ENCODE measurements at regions not wholly inside any gene's neighbourhood (a gene's known extent, or its start where the extent isn't known, plus 50 kb on each side); places are given as distances from the start of the nearest gene placed in this dataset.

- POLR2A ChIA-PET = no interaction called here
- peaks cover 5% of the 10 kb centered on the region for H3K9me3 Mint-ChIP-seq
These were observed 694.7 kb downstream of the SLC16A7 start for GRCh38 chr12:60290532-60290931.

GRCh38 chr12:60308366-60308991 lies 712.6 kb downstream of the SLC16A7 start:
- Mint-ChIP-seq H3K27ac (no peak overlapping the region), H3K4me3 (no peak overlapping the region), H3K27me3 (no peaks in the 10 kb centered on the region), H3K36me3 (ENCODE audit: low read depth) (no peaks in the 10 kb centered on the region), H3K4me1 (ENCODE audit: low read depth) (no peaks in the 10 kb centered on the region), H3K9me3 (peaks cover 4% of the 10 kb centered on the region)
- intact Hi-C loops (cut with micrococcal nuclease) = no loop called here
- no peak for DNase-seq
- CTCF ChIA-PET = no interaction called here
- TF ChIP-seq CTCF (IDR thresholded peaks at IDR 0.05) = no peak
- POLR2A ChIA-PET = no interaction called here
- no peak for ATAC-seq

More at GRCh38 chr12:60290532-60290931, 694.7 kb downstream of the SLC16A7 start:
- Mint-ChIP-seq H3K4me3 (no peak overlapping the region), H3K27ac (no peak overlapping the region), H3K4me1 (ENCODE audit: low read depth) (no peaks in the 10 kb centered on the region), H3K36me3 (ENCODE audit: low read depth) (no peaks in the 10 kb centered on the region), H3K27me3 (no peaks in the 10 kb centered on the region)
- CTCF ChIA-PET = no interaction called here
- DNase-seq = no peak
- no peak for ATAC-seq
- intact Hi-C loops (cut with micrococcal nuclease) = no loop called here
- no peak for TF ChIP-seq CTCF (IDR thresholded peaks at IDR 0.05)

GRCh38 chr12:60311940-60312339 lies 716.1 kb downstream of the SLC16A7 start:
- ATAC-seq (no peak), DNase-seq (no peak)
- intact Hi-C loops (cut with micrococcal nuclease) = no loop called here
- Mint-ChIP-seq H3K4me3 (no peak overlapping the region), H3K36me3 (ENCODE audit: low read depth) (no peaks in the 10 kb centered on the region), H3K27me3 (no peaks in the 10 kb centered on the region), H3K27ac (no peak overlapping the region), H3K4me1 (ENCODE audit: low read depth) (no peaks in the 10 kb centered on the region), H3K9me3 (peaks cover 11% of the 10 kb centered on the region)
- CTCF ChIA-PET = no interaction called here
- POLR2A ChIA-PET = no interaction called here
- TF ChIP-seq CTCF (IDR thresholded peaks at IDR 0.05) = no peak

GRCh38 chr12:60317361-60317760 lies 721.5 kb downstream of the SLC16A7 start:
- ChIA-PET CTCF (no interaction called here), POLR2A (no interaction called here)
- H3K36me3 Mint-ChIP-seq (ENCODE audit: low read depth) = no peaks in the 10 kb centered on the region
- H3K27me3 Mint-ChIP-seq = no peaks in the 10 kb centered on the region
- intact Hi-C loops (cut with micrococcal nuclease) = no loop called here
- ATAC-seq (no peak), DNase-seq (no peak)
- no peaks in the 10 kb centered on the region for H3K4me1 Mint-ChIP-seq (ENCODE audit: low read depth)
- H3K27ac Mint-ChIP-seq = no peak overlapping the region
- H3K4me3 Mint-ChIP-seq = no peak overlapping the region
- peaks cover 6% of the 10 kb centered on the region for H3K9me3 Mint-ChIP-seq
- TF ChIP-seq CTCF (IDR thresholded peaks at IDR 0.05) = no peak

GRCh38 chr12:60324746-60325145 lies 728.9 kb downstream of the SLC16A7 start:
- ATAC-seq (no peak), DNase-seq (no peak)
- POLR2A ChIA-PET = no interaction called here
- Mint-ChIP-seq H3K27me3 (no peaks in the 10 kb centered on the region), H3K4me3 (no peak overlapping the region), H3K9me3 (no peaks in the 10 kb centered on the region), H3K4me1 (ENCODE audit: low read depth) (no peaks in the 10 kb centered on the region), H3K27ac (no peak overlapping the region), H3K36me3 (ENCODE audit: low read depth) (no peaks in the 10 kb centered on the region)
- no peak for TF ChIP-seq CTCF (IDR thresholded peaks at IDR 0.05)
- CTCF ChIA-PET = interaction anchor here (0.8 kb wide), 1 partner anchor 8 kb away, joined by 3 read pairs; no protein-coding TSS in a partner anchor
- intact Hi-C loops (cut with micrococcal nuclease) = no loop called here
